Thoracic aorta (tissue), 2 donors: ENCODE measurements at regions not wholly inside any gene's neighbourhood (a gene's known extent, or its start where the extent isn't known, plus 50 kb on each side); places are given as distances from the start of the nearest gene placed in this dataset.
"Not testable (repeated sequence)": the region's sequence is repeated elsewhere in the genome, so short reads cannot be mapped to it uniquely, and the experiment has no call there.

ENCODE experiments used
- ATAC-seq: fragments of 150-250 bp; one replicate; pipeline ENCODE4 v1.8.0; 2017; ENCODE audit warnings: low read depth; ENCODE audit not compliant: insufficient number of reproducible peaks, low FRiP score
- DNase-seq: peaks from one replicate; pipeline ENCODE4 v3.0.0-alpha.2; 2020; ENCODE audit warnings: low spot score
- H3K27ac ChIP-seq, 2 donors: fragments of 200-600 bp; sonication (generic); 1 replicate in 1 of 2; 2 replicates in 1 of 2; pipeline ENCODE4 v1.5.1; 2016; ENCODE audit warnings: mild to moderate bottlenecking in 2 of 2, moderate library complexity in 2 of 2
- H3K27me3 ChIP-seq: fragments of 200-600 bp; sonication (generic); replicated peaks from 2 replicates; pipeline ENCODE4 v1.6.0; 2016; ENCODE audit warnings: mild to moderate bottlenecking; ENCODE audit not compliant: insufficient read depth
- H3K36me3 ChIP-seq: fragments of 200-600 bp; sonication (generic); one replicate; pipeline ENCODE4 v1.5.1; 2016
- H3K4me1 ChIP-seq, 2 donors: fragments of 200-600 bp; sonication (generic); 1 replicate in 1 of 2; 2 replicates in 1 of 2; pipeline versions ENCODE4 v1.5.1 to v1.6.0; 2016; ENCODE audit warnings: low read depth in 2 of 2, mild to moderate bottlenecking in 1 of 2; ENCODE audit not compliant: control insufficient read depth in 1 of 2
- H3K4me3 ChIP-seq: fragments of 200-600 bp; sonication (generic); 2 replicates; pipeline ENCODE4 v1.5.1; 2016; ENCODE audit warnings: mild to moderate bottlenecking
- H3K9me3 ChIP-seq: fragments of 200-600 bp; sonication (generic); 2 replicates; pipeline ENCODE4 v1.5.1; 2016
- CTCF ChIP-seq: fragments of 200-600 bp; sonication (generic); IDR thresholded peaks from one replicate; pipeline ENCODE4 v1.5.1; 2019; ENCODE audit warnings: antibody characterized with exemption

GRCh38 chr3:69483449-69483848, 97.6 kb upstream of the FRMD4B start:
- Histone ChIP-seq H3K36me3 (no peaks in the 10 kb centered on the region), H3K27me3 (no peaks in the 10 kb centered on the region), H3K27ac (no peak overlapping the region), H3K9me3 (no peaks in the 10 kb centered on the region), H3K4me1 (no peaks in the 10 kb centered on the region), H3K4me3 (no peak overlapping the region)
- no peak for TF ChIP-seq CTCF
- DNase-seq (no peak), ATAC-seq (no peak)

GRCh38 chr3:69480986-69481385, 95.1 kb upstream of the FRMD4B start:
- not testable (repeated sequence) for H3K9me3 ChIP-seq, H3K27ac ChIP-seq, ATAC-seq, H3K4me1 ChIP-seq, H3K36me3 ChIP-seq, H3K4me3 ChIP-seq, DNase-seq, H3K27me3 ChIP-seq

GRCh38 chr3:69474186-69474585, 88.3 kb upstream of the FRMD4B start:
- H3K4me1 ChIP-seq, result no peaks in the 10 kb centered on the region
- no peak overlapping the region for H3K4me3 ChIP-seq
- ATAC-seq (no peak), DNase-seq (no peak)
- H3K9me3 ChIP-seq, result no peaks in the 10 kb centered on the region
- no peak overlapping the region for H3K27ac ChIP-seq
- no peaks in the 10 kb centered on the region for H3K36me3 ChIP-seq
- no peak for TF ChIP-seq CTCF
- no peaks in the 10 kb centered on the region for H3K27me3 ChIP-seq

GRCh38 chr3:69472093-69472492, 86.2 kb upstream of the FRMD4B start:
- H3K4me3 ChIP-seq, result no peak overlapping the region
- ATAC-seq, result no peak
- TF ChIP-seq CTCF, result no peak

GRCh38 chr3:69463531-69463930, 77.6 kb upstream of the FRMD4B start:
- H3K4me3 ChIP-seq, result no peak overlapping the region
- ATAC-seq (no peak), DNase-seq (no peak)
- no peaks in the 10 kb centered on the region for H3K4me1 ChIP-seq
- H3K27me3 ChIP-seq, result no peaks in the 10 kb centered on the region
- no peaks in the 10 kb centered on the region for H3K36me3 ChIP-seq
- H3K27ac ChIP-seq, result no peak overlapping the region
- no peak for TF ChIP-seq CTCF
- H3K9me3 ChIP-seq, result no peaks in the 10 kb centered on the region

More at GRCh38 chr3:69472093-69472492, 86.2 kb upstream of the FRMD4B start:
- Histone ChIP-seq H3K9me3 (no peaks in the 10 kb centered on the region), H3K36me3 (no peaks in the 10 kb centered on the region), H3K27me3 (no peaks in the 10 kb centered on the region), H3K27ac (no peak overlapping the region), H3K4me1 (no peaks in the 10 kb centered on the region)
- no peak for DNase-seq

GRCh38 chr3:69462826-69463100, 76.9 kb upstream of the FRMD4B start:
- ATAC-seq (no peak), DNase-seq (no peak)
- Histone ChIP-seq H3K4me1 (no peaks in the 10 kb centered on the region), H3K36me3 (no peaks in the 10 kb centered on the region), H3K27ac (no peak overlapping the region), H3K9me3 (no peaks in the 10 kb centered on the region), H3K27me3 (no peaks in the 10 kb centered on the region), H3K4me3 (no peak overlapping the region)
- no peak for TF ChIP-seq CTCF
